GM10266 (cell line): ENCODE measurements at regions not wholly inside any gene's neighbourhood (a gene's known extent, or its start where the extent isn't known, plus 50 kb on each side); places are given as distances from the start of the nearest gene placed in this dataset.

Source experiments
- DNase-seq: peaks from one replicate; pipeline ENCODE4 v3.0.0; 2012; ENCODE audit errors: extremely low spot score
- CTCF ChIP-seq: IDR thresholded peaks from 2 replicates; pipeline ENCODE4 v1.5.1; 2012; ENCODE audit warnings: mild to moderate bottlenecking, low read depth; ENCODE audit not compliant: control insufficient read depth, insufficient read depth; ENCODE audit errors: missing control alignments

- TF ChIP-seq CTCF = no peak
- DNase-seq = no peak
Observed at GRCh38 chr15:47887241-47887800, 170.0 kb downstream of the SEMA6D start.

- no peak for TF ChIP-seq CTCF
- no peak for DNase-seq
Observed at GRCh38 chr15:47888385-47889100, 171.2 kb downstream of the SEMA6D start.

- no peak for TF ChIP-seq CTCF
Observed at GRCh38 chr15:47890397-47891150, 173.3 kb downstream of the SEMA6D start.

GRCh38 chr15:47897525-47897924 lies 180.2 kb downstream of the SEMA6D start:
- no peak for DNase-seq
- no peak for TF ChIP-seq CTCF

More at GRCh38 chr15:47890397-47891150, 173.3 kb downstream of the SEMA6D start:
- DNase-seq = no peak

- DNase-seq = no peak
- TF ChIP-seq CTCF = no peak
Observed at GRCh38 chr15:47900751-47901150, 183.4 kb downstream of the SEMA6D start.

- TF ChIP-seq CTCF = no peak
- no peak for DNase-seq
Observed at GRCh38 chr15:47903368-47903767, 186.1 kb downstream of the SEMA6D start.

- no peak for DNase-seq
- TF ChIP-seq CTCF = no peak
Observed at GRCh38 chr15:47908486-47908885, 191.2 kb downstream of the SEMA6D start.
